ENCODE measurements at regions not wholly inside any gene's neighbourhood (a gene's known extent, or its start where the extent isn't known, plus 50 kb on each side); places are given as distances from the start of the nearest gene placed in this dataset.

DNA sequence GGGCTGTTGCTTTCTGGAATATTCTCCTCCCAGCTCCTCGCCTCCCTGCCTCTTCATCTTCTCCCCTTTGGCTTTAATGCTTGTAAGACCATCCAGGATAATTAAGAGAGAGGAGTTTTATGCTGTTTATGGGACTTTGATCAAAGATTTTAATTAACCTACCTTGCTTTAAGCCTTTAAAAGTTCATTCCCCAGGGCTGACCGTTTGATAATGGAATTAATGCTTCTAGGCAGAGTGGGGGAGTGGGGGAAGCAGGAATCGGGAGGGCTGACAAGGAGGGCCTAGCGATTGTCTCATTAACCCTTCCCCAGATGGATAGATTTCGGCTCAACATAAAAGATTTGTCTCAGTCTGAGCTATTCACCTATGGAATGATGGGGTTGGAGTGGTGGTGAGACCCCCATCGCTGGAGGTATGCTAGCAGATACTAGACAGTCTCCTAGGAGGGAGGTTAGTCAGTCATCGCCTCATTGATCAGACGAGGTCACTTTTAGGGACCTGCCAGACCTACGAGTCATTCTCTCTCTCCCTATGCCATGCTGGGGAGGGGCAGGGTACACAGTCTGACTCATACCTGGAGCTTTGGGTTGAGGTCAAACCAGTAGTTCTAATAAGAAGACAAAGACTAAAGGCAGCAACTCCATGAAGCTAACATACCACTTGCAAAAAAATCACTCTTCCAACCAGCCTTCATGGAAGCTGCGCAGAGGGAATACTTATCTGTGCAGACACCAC, 236.6 kb upstream of the NLRP1 start:
- H3K9me3 ChIP-seq (ENCODE audit: control insufficient read depth, insufficient read depth, low read length), result 0 out of 2 replicates have a peak, but pooled peaks cover 2% of the 10 kb centered on the region
- ATAC-seq (ENCODE audit: low read depth), result no peak
- H3K79me1 ChIP-seq (ENCODE audit: low read depth in 1 of 2, low read length in 2 of 2), result no peaks in the 10 kb centered on the region
- H2AK5ac ChIP-seq (ENCODE audit: low read depth, low read length), result no peak overlapping the region
- H3K56ac ChIP-seq (ENCODE audit: extremely low read depth, insufficient read depth, low read length), result no peak overlapping the region
- no peak overlapping the region for H2AFZ ChIP-seq (replicated peaks; ENCODE audit: low read length, poor library complexity)
- no peak overlapping the region; the same call in 2 of the 3 replicates for H2BK15ac ChIP-seq (ENCODE audit: low read depth, low read length)
- peak; percentile 29 for DNase-seq
- no peak overlapping the region for H4K8ac ChIP-seq (ENCODE audit: low read depth in 2 of 2, low read length in 2 of 2)
- H3K18ac ChIP-seq (ENCODE audit: low read depth, low read length), result no peak overlapping the region
- H3K4me1 ChIP-seq (ENCODE audit: control insufficient read depth, insufficient read depth, low read length), result peaks cover 4% of the 10 kb centered on the region
- CTCF ChIA-PET, result interaction anchor here (1.3 kb wide), 1 partner anchor 9 kb away, joined by 3 read pairs; no protein-coding TSS in a partner anchor
- no peak overlapping the region for H3K9ac ChIP-seq (ENCODE audit: low read depth, low read length)
- no peaks in the 10 kb centered on the region for H4K20me1 ChIP-seq (ENCODE audit: insufficient read depth, low read length)
- no peak overlapping the region for H2BK5ac ChIP-seq (ENCODE audit: low read depth, low read length, poor library complexity, severe bottlenecking)
- peaks cover 1% of the 10 kb centered on the region; the same call in 1 of the 2 replicates for H3K27me3 ChIP-seq (ENCODE audit: control insufficient read depth, insufficient read depth, low read length)
- no peak overlapping the region for H4K5ac ChIP-seq (ENCODE audit: low read depth, low read length)
- H3K14ac ChIP-seq (replicated peaks; ENCODE audit: low read depth, low read length), result no peak overlapping the region
- no peak overlapping the region for H3K4me2 ChIP-seq (ENCODE audit: low read depth, low read length)
- intact Hi-C loops (cut with micrococcal nuclease) (no loop called here), in situ Hi-C loops (cut with MboI; ENCODE audit: low sequenced_read_pairs) (no loop called here), dilution Hi-C loops (cut with HindIII; ENCODE audit: low sequenced_read_pairs, unreplicated experiment) (no loop called here)
- peaks cover 4% of the 10 kb centered on the region; the same call in 1 of the 2 replicates for H3K9me1 ChIP-seq (ENCODE audit: insufficient read depth, low read length)
- WGBS, 2 experiments (ENCODE audit: extremely low coverage in 2 of 2, insufficient read length in 1 of 2), result no CpG with 5 or more reads among the region's 10 CpGs
- H4K91ac ChIP-seq (ENCODE audit: insufficient read depth, low read depth, low read length), result no peak overlapping the region
- H2BK120ac ChIP-seq (ENCODE audit: low read depth, low read length), result no peak overlapping the region
- H2BK20ac ChIP-seq (ENCODE audit: low read depth, low read length), result no peak overlapping the region
- no TSS peak for BruUV-seq (replicated peaks)
- TF ChIP-seq MAFK (IDR thresholded peaks at IDR 0.05; ENCODE audit: low read depth, low read length), result no peak
- TF ChIP-seq FOS (IDR thresholded peaks at IDR 0.05; ENCODE audit: low read depth, low read length), result peak; percentile 31; the same call in 1 of the 2 replicates
- H3K27ac ChIP-seq (ENCODE audit: insufficient read depth, low read length), result no peak overlapping the region
- H3K4me3 ChIP-seq (ENCODE audit: insufficient read depth, low read depth, low read length), result no peak overlapping the region
- H2AK9ac ChIP-seq (replicated peaks; ENCODE audit: low read depth, low read length, poor library complexity), result no peak overlapping the region
- no peak overlapping the region for H3K4ac ChIP-seq (ENCODE audit: low read depth, low read length)
- H3K23ac ChIP-seq (ENCODE audit: low read depth, low read length), result no peak overlapping the region
- H3K36me3 ChIP-seq (ENCODE audit: control insufficient read depth, insufficient read depth, low read length), result no peaks in the 10 kb centered on the region
- POLR2A ChIA-PET (ENCODE audit: unreplicated experiment), result no interaction called here
